HepG2 (cell line): ENCODE measurements at regions not wholly inside any gene's neighbourhood (a gene's known extent, or its start where the extent isn't known, plus 50 kb on each side); places are given as distances from the start of the nearest gene placed in this dataset.

Experiments
- ATAC-seq: fragments of 200-7000 bp; cut with Tn5 transposase; 3 replicates; pipeline ENCODE4 v1.9.1; 2020; ENCODE audit warnings: mild to moderate bottlenecking, moderate library complexity
- BruUV-seq: library from RNA; stranded (reverse); fragments of 400-500 nt; replicated peaks from 2 replicates; lab custom pipeline; 2021; lab: Mats Ljungman, UMichigan
- CTCF ChIA-PET: fragments of 300-600 bp; formaldehyde crosslinking; extraction: SDS; loops from one replicate; lab custom pipeline; 2021; ENCODE audit warnings: low total read pairs, inconsistent platforms, low intra/inter-chr PET ratio; lab: Yijun Ruan, JAX
- POLR2A ChIA-PET: fragments of 350-600 bp; sonication (Branson Sonifier 250); formaldehyde crosslinking; loops from one replicate; lab custom pipeline; 2020; ENCODE audit warnings: antibody characterized with exemption, inconsistent platforms; lab: Yijun Ruan, JAX
- DNase-seq: peaks from one replicate; pipeline ENCODE4 v3.0.0-alpha.2; 2015; ENCODE audit warnings: low spot score
- FAIRE-seq: peaks from 3 replicates; lab custom pipeline; 2011; peaks lifted over from hg19 to GRCh38; lab: Jason Lieb, UNC
- H2AFZ ChIP-seq: one replicate; pipeline ENCODE4 v1.6.1; 2011; ENCODE audit warnings: low read length, inconsistent platforms
- H3K27ac ChIP-seq: fragments of 300-600 bp; 3 replicates; pipeline ENCODE4 v1.8.0; 2011; ENCODE audit warnings: mixed run types, mild to moderate bottlenecking, mixed read lengths, low read length, inconsistent platforms; ENCODE audit not compliant: insufficient read depth; ENCODE audit errors: extremely low read length
- H3K27me3 ChIP-seq, 2 experiments: fragments of 200-600 bp in 1 of 2; 2 replicates in 1 of 2; 3 replicates in 1 of 2; pipeline versions ENCODE4 v1.6.0 to v1.8.0; 2011; ENCODE audit warnings: low read length in 2 of 2, mild to moderate bottlenecking in 2 of 2, moderate library complexity in 2 of 2, inconsistent platforms in 1 of 2; ENCODE audit not compliant: insufficient read depth in 2 of 2, control insufficient read depth in 1 of 2
- H3K36me3 ChIP-seq, 2 experiments: fragments of 200-600 bp in 1 of 2; replicated peaks in 1 of 2; 2 replicates in 1 of 2; 3 replicates in 1 of 2; pipeline versions ENCODE4 v1.5.1 to v1.8.0; 2011; ENCODE audit warnings: low read length in 2 of 2, inconsistent platforms in 1 of 2; ENCODE audit not compliant: insufficient read depth in 2 of 2, control insufficient read depth in 1 of 2
- H3K4me1 ChIP-seq: 2 replicates; pipeline ENCODE4 v1.5.1; 2012; ENCODE audit warnings: low read length, inconsistent platforms; ENCODE audit not compliant: insufficient read depth
- H3K4me2 ChIP-seq: 2 replicates; pipeline ENCODE4 v1.6.0; 2011; ENCODE audit warnings: low read depth, low read length, inconsistent platforms
- H3K4me3 ChIP-seq, 3 experiments: fragments of 200-600 bp in 1 of 3; sonication (generic), shearing (Covaris generic) in 1 of 3; replicated peaks in 1 of 3; 2 replicates each; pipeline ENCODE4 v1.5.1; 2011 to 2016; ENCODE audit warnings: low read length in 3 of 3, inconsistent platforms in 2 of 3, low read depth in 2 of 3, mild to moderate bottlenecking in 2 of 3, control low read depth in 1 of 3, mixed read lengths in 1 of 3; ENCODE audit not compliant: insufficient read depth in 1 of 3
- H3K79me2 ChIP-seq: one replicate; pipeline ENCODE4 v1.6.1; 2011; ENCODE audit warnings: low read length, inconsistent platforms; ENCODE audit not compliant: insufficient read depth
- H3K9ac ChIP-seq: 2 replicates; pipeline ENCODE4 v1.6.0; 2011; ENCODE audit warnings: mild to moderate bottlenecking, low read depth, low read length, inconsistent platforms; ENCODE audit not compliant: insufficient read depth
- H3K9me3 ChIP-seq: 2 replicates; pipeline ENCODE4 v1.5.1; 2012; ENCODE audit warnings: mild to moderate bottlenecking, low read length
- H4K20me1 ChIP-seq: 2 replicates; pipeline ENCODE4 v1.6.0; 2011; ENCODE audit warnings: inconsistent platforms, mild to moderate bottlenecking, low read length, moderate library complexity; ENCODE audit not compliant: insufficient read depth
- E2F2 ChIP-seq: sonication (generic); formaldehyde crosslinking; IDR thresholded peaks from 2 replicates; pipeline ENCODE4 v1.4.0; 2020; ENCODE audit warnings: missing genetic modification reagents, borderline replicate concordance
- KAT2B ChIP-seq: fragments of 150-350 bp; IDR thresholded peaks from 2 replicates; pipeline ENCODE4 v1.6.1; 2014; ENCODE audit warnings: low read depth, low read length, borderline replicate concordance
- MBNL3 ChIP-seq: fragments of 250-450 bp; sonication (Bioruptor Pico); conservative IDR thresholded peaks from 2 replicates; pipeline ENCODE4 v1.8.0; 2022; ENCODE audit warnings: mild to moderate bottlenecking, inconsistent platforms
- TFDP1 ChIP-seq: IDR thresholded peaks from 2 replicates; pipeline ENCODE4 v1.6.1; 2016; ENCODE audit warnings: missing compliant biosample characterization, missing genetic modification reagents, borderline replicate concordance
- YEATS4 ChIP-seq: sonication (generic); formaldehyde crosslinking; IDR thresholded peaks from 2 replicates; pipeline ENCODE4 v1.4.0; 2020; ENCODE audit warnings: missing genetic modification reagents, borderline replicate concordance
- ZC3H13 ChIP-seq: sonication (generic); formaldehyde crosslinking; IDR thresholded peaks from 2 replicates; pipeline ENCODE4 v1.8.1; 2023; ENCODE audit warnings: mild to moderate bottlenecking, missing genetic modification reagents, moderate library complexity
- ZNF12 ChIP-seq: sonication (generic); formaldehyde crosslinking; IDR thresholded peaks from 2 replicates; pipeline ENCODE4 v1.5.0; 2020; ENCODE audit warnings: missing genetic modification reagents
- ZNF484 ChIP-seq: sonication (generic); formaldehyde crosslinking; IDR thresholded peaks from 2 replicates; pipeline ENCODE4 v1.5.1; 2020; ENCODE audit warnings: mild to moderate bottlenecking, low read depth, missing genetic modification reagents, borderline replicate concordance
- ZNF510 ChIP-seq: sonication (generic); formaldehyde crosslinking; IDR thresholded peaks from 2 replicates; pipeline ENCODE4 v1.4.0; 2020; ENCODE audit warnings: low read depth, mild to moderate bottlenecking, missing genetic modification reagents
- ZNF576 ChIP-seq: sonication (generic); formaldehyde crosslinking; IDR thresholded peaks from 2 replicates; pipeline ENCODE4 v1.4.0; 2020; ENCODE audit warnings: mild to moderate bottlenecking, missing genetic modification reagents
- ZNF619 ChIP-seq: sonication (generic); formaldehyde crosslinking; IDR thresholded peaks from 2 replicates; pipeline ENCODE4 v1.4.0; 2020; ENCODE audit warnings: mild to moderate bottlenecking, missing genetic modification reagents
- ZSCAN30 ChIP-seq: sonication (generic); formaldehyde crosslinking; IDR thresholded peaks from 2 replicates; pipeline ENCODE4 v1.5.0; 2020; ENCODE audit warnings: mild to moderate bottlenecking, missing genetic modification reagents
- WGBS: methylation state at CpG from one replicate; pipeline ENCODE4 v1.1.6; 2017; ENCODE audit warnings: low lambda C conversion rate; 5-methylcytosine and 5-hydroxymethylcytosine counted together
- in situ Hi-C: cut with HindIII; loops from 2 replicates; pipeline ENCODE4 v1.10.0; 2017; ENCODE audit warnings: low pct_unique_long_range_greater_than_20kb; ENCODE audit not compliant: extremely low pct_ligation_motif_present
- intact Hi-C: fragments of 100-400 bp; cut with micrococcal nuclease; formaldehyde crosslinking; loops from one replicate; pipeline ENCODE4 v1.10.0; 2022; ENCODE audit not compliant: unreplicated experiment

- Histone ChIP-seq H3K79me2 (no peaks in the 10 kb centered on the region), H3K36me3 (no peaks in the 10 kb centered on the region), H3K4me1 (no peaks in the 10 kb centered on the region), H3K9ac (no peak overlapping the region), H3K27me3 (peaks cover under 1 to 4% of the 10 kb centered on the region in 2 experiments; a peak in 3 of 5 replicates), H2AFZ (no peak overlapping the region), H3K27ac (no peak overlapping the region), H4K20me1 (no peaks in the 10 kb centered on the region), H3K4me2 (no peak overlapping the region), H3K9me3 (no peaks in the 10 kb centered on the region), H3K4me3 (no peak overlapping the region)
- in situ Hi-C loops = no loop called here
- no peak for FAIRE-seq
- DNase-seq = no peak
- 8% methylated on average over 5 of the region's 5 CpGs for WGBS
- ChIA-PET POLR2A (no interaction called here), CTCF (no interaction called here)
- ATAC-seq = no peak
- TF ChIP-seq KAT2B (no peak), ZNF576 (CRISPR knock-in tag) (no peak), TFDP1 (CRISPR knock-in tag) (no peak), ZNF484 (no peak)
- BruUV-seq = no TSS peak
- intact Hi-C loops = no loop called here
These were observed 82.0 kb upstream of the WSCD2 start for GRCh38 chr12:108047071-108047550.

GRCh38 chr12:108048686-108049085 is 80.4 kb upstream of the WSCD2 start:
- Histone ChIP-seq H3K27ac (no peak overlapping the region), H3K4me2 (no peak overlapping the region), H3K27me3 (peaks cover 2 to 4% of the 10 kb centered on the region in 2 experiments; a peak in 3 of 5 replicates), H3K79me2 (no peaks in the 10 kb centered on the region), H3K9ac (no peak overlapping the region), H4K20me1 (no peaks in the 10 kb centered on the region)
- POLR2A ChIA-PET = no interaction called here
- BruUV-seq = no TSS peak
- in situ Hi-C loops = no loop called here
- WGBS = 0% methylated on average over 3 of the region's 5 CpGs
- TF ChIP-seq YEATS4 = no peak
- TF ChIP-seq ZNF510 (CRISPR knock-in tag) = no peak
- TF ChIP-seq E2F2 (CRISPR knock-in tag) = no peak
- no peak for TF ChIP-seq ZNF619 (CRISPR knock-in tag)
- no peak for TF ChIP-seq MBNL3 (CRISPR knock-in tag)
- TF ChIP-seq ZC3H13 (CRISPR knock-in tag) = no peak
- no peak for TF ChIP-seq ZNF12 (CRISPR knock-in tag)
- no peak for TF ChIP-seq ZSCAN30 (CRISPR knock-in tag)
- TF ChIP-seq, all 625 proteins: peak for 0
- H3K4me1 ChIP-seq = no peaks in the 10 kb centered on the region
- ATAC-seq (no peak), FAIRE-seq (no peak), DNase-seq (no peak)
- H3K4me3 ChIP-seq = no peak overlapping the region
- no peaks in the 10 kb centered on the region for H3K9me3 ChIP-seq
- intact Hi-C loops = no loop called here
- no peaks in the 10 kb centered on the region for H3K36me3 ChIP-seq
- H2AFZ ChIP-seq = no peak overlapping the region
- CTCF ChIA-PET = no interaction called here
